Lower leg skin (tissue), 3 donors: ENCODE measurements at regions not wholly inside any gene's neighbourhood (a gene's known extent, or its start where the extent isn't known, plus 50 kb on each side); places are given as distances from the start of the nearest gene placed in this dataset.

ENCODE experiments used
- CTCF ChIP-seq, 3 donors: fragments of 450-650 bp; IDR thresholded peaks; one replicate each; pipeline ENCODE4 v1.5.1; 2016; ENCODE audit warnings: antibody characterized with exemption in 3 of 3, mild to moderate bottlenecking in 3 of 3, moderate library complexity in 2 of 3
- POLR2A ChIP-seq, 2 donors: fragments of 450-650 bp; IDR thresholded peaks; one replicate each; pipeline ENCODE4 v1.6.1; 2016 to 2017; ENCODE audit warnings: antibody characterized with exemption in 2 of 2, mild to moderate bottlenecking in 1 of 2, moderate library complexity in 1 of 2

GRCh38 chr3:31051226-31051625, 156.8 kb upstream of the GADL1 start:
- TF ChIP-seq CTCF (IDR thresholded peaks at IDR 0.05) (no peak), POLR2A (IDR thresholded peaks at IDR 0.05) (no peak)
